HepG2 (cell line): ENCODE measurements at regions not wholly inside any gene's neighbourhood (a gene's known extent, or its start where the extent isn't known, plus 50 kb on each side); places are given as distances from the start of the nearest gene placed in this dataset.

ENCODE experiments used
- ATAC-seq: fragments of 200-7000 bp; cut with Tn5 transposase; 3 replicates; pipeline ENCODE4 v1.9.1; 2020; ENCODE audit warnings: mild to moderate bottlenecking, moderate library complexity
- BruUV-seq: library from RNA; stranded (reverse); fragments of 400-500 nt; replicated peaks from 2 replicates; lab custom pipeline; 2021; lab: Mats Ljungman, UMichigan
- CTCF ChIA-PET: fragments of 300-600 bp; formaldehyde crosslinking; extraction: SDS; loops from one replicate; lab custom pipeline; 2021; ENCODE audit warnings: low total read pairs, inconsistent platforms, low intra/inter-chr PET ratio; lab: Yijun Ruan, JAX
- POLR2A ChIA-PET: fragments of 350-600 bp; sonication (Branson Sonifier 250); formaldehyde crosslinking; loops from one replicate; lab custom pipeline; 2020; ENCODE audit warnings: antibody characterized with exemption, inconsistent platforms; lab: Yijun Ruan, JAX
- DNase-seq: peaks from one replicate; pipeline ENCODE4 v3.0.0-alpha.2; 2015; ENCODE audit warnings: low spot score
- FAIRE-seq: peaks from 3 replicates; lab custom pipeline; 2011; peaks lifted over from hg19 to GRCh38; lab: Jason Lieb, UNC
- H2AFZ ChIP-seq: one replicate; pipeline ENCODE4 v1.6.1; 2011; ENCODE audit warnings: low read length, inconsistent platforms
- H3K27ac ChIP-seq: fragments of 300-600 bp; 3 replicates; pipeline ENCODE4 v1.8.0; 2011; ENCODE audit warnings: mixed run types, mild to moderate bottlenecking, mixed read lengths, low read length, inconsistent platforms; ENCODE audit not compliant: insufficient read depth; ENCODE audit errors: extremely low read length
- H3K27me3 ChIP-seq, 2 experiments: fragments of 200-600 bp in 1 of 2; 2 replicates in 1 of 2; 3 replicates in 1 of 2; pipeline versions ENCODE4 v1.6.0 to v1.8.0; 2011; ENCODE audit warnings: low read length in 2 of 2, mild to moderate bottlenecking in 2 of 2, moderate library complexity in 2 of 2, inconsistent platforms in 1 of 2; ENCODE audit not compliant: insufficient read depth in 2 of 2, control insufficient read depth in 1 of 2
- H3K36me3 ChIP-seq, 2 experiments: fragments of 200-600 bp in 1 of 2; replicated peaks in 1 of 2; 2 replicates in 1 of 2; 3 replicates in 1 of 2; pipeline versions ENCODE4 v1.5.1 to v1.8.0; 2011; ENCODE audit warnings: low read length in 2 of 2, inconsistent platforms in 1 of 2; ENCODE audit not compliant: insufficient read depth in 2 of 2, control insufficient read depth in 1 of 2
- H3K4me1 ChIP-seq: 2 replicates; pipeline ENCODE4 v1.5.1; 2012; ENCODE audit warnings: low read length, inconsistent platforms; ENCODE audit not compliant: insufficient read depth
- H3K4me2 ChIP-seq: 2 replicates; pipeline ENCODE4 v1.6.0; 2011; ENCODE audit warnings: low read depth, low read length, inconsistent platforms
- H3K4me3 ChIP-seq, 3 experiments: fragments of 200-600 bp in 1 of 3; sonication (generic), shearing (Covaris generic) in 1 of 3; replicated peaks in 1 of 3; 2 replicates each; pipeline ENCODE4 v1.5.1; 2011 to 2016; ENCODE audit warnings: low read length in 3 of 3, inconsistent platforms in 2 of 3, low read depth in 2 of 3, mild to moderate bottlenecking in 2 of 3, control low read depth in 1 of 3, mixed read lengths in 1 of 3; ENCODE audit not compliant: insufficient read depth in 1 of 3
- H3K79me2 ChIP-seq: one replicate; pipeline ENCODE4 v1.6.1; 2011; ENCODE audit warnings: low read length, inconsistent platforms; ENCODE audit not compliant: insufficient read depth
- H3K9ac ChIP-seq: 2 replicates; pipeline ENCODE4 v1.6.0; 2011; ENCODE audit warnings: mild to moderate bottlenecking, low read depth, low read length, inconsistent platforms; ENCODE audit not compliant: insufficient read depth
- H3K9me3 ChIP-seq: 2 replicates; pipeline ENCODE4 v1.5.1; 2012; ENCODE audit warnings: mild to moderate bottlenecking, low read length
- H4K20me1 ChIP-seq: 2 replicates; pipeline ENCODE4 v1.6.0; 2011; ENCODE audit warnings: inconsistent platforms, mild to moderate bottlenecking, low read length, moderate library complexity; ENCODE audit not compliant: insufficient read depth
- ATF7 ChIP-seq, 2 experiments: fragments of 450-650 bp in 1 of 2; sonication (generic) in 1 of 2; formaldehyde crosslinking in 1 of 2; IDR thresholded peaks; 2 replicates each; pipeline versions ENCODE4 v1.4.0 to v1.6.1; 2016 to 2020; ENCODE audit warnings: antibody characterized with exemption in 1 of 2, mild to moderate bottlenecking in 1 of 2, missing genetic modification reagents in 1 of 2
- KLF12 ChIP-seq: sonication (generic); formaldehyde crosslinking; IDR thresholded peaks from 2 replicates; pipeline ENCODE4 v1.4.0; 2020; ENCODE audit warnings: missing genetic modification reagents, borderline replicate concordance
- PAX8 ChIP-seq: sonication (generic); formaldehyde crosslinking; IDR thresholded peaks from 2 replicates; pipeline ENCODE4 v1.8.0; 2022; ENCODE audit warnings: mild to moderate bottlenecking, missing genetic modification reagents, borderline replicate concordance
- WGBS: methylation state at CpG from one replicate; pipeline ENCODE4 v1.1.6; 2017; ENCODE audit warnings: low lambda C conversion rate; 5-methylcytosine and 5-hydroxymethylcytosine counted together
- in situ Hi-C: cut with HindIII; loops from 2 replicates; pipeline ENCODE4 v1.10.0; 2017; ENCODE audit warnings: low pct_unique_long_range_greater_than_20kb; ENCODE audit not compliant: extremely low pct_ligation_motif_present
- intact Hi-C: fragments of 100-400 bp; cut with micrococcal nuclease; formaldehyde crosslinking; loops from one replicate; pipeline ENCODE4 v1.10.0; 2022; ENCODE audit not compliant: unreplicated experiment
- TF ChIP-seq, protein P1 (sequence below): sonication (generic); formaldehyde crosslinking; IDR thresholded peaks from 2 replicates; pipeline ENCODE4 v1.8.0; 2022; ENCODE audit warnings: missing genetic modification reagents, mild to moderate bottlenecking, inconsistent platforms, borderline replicate concordance

DNA sequence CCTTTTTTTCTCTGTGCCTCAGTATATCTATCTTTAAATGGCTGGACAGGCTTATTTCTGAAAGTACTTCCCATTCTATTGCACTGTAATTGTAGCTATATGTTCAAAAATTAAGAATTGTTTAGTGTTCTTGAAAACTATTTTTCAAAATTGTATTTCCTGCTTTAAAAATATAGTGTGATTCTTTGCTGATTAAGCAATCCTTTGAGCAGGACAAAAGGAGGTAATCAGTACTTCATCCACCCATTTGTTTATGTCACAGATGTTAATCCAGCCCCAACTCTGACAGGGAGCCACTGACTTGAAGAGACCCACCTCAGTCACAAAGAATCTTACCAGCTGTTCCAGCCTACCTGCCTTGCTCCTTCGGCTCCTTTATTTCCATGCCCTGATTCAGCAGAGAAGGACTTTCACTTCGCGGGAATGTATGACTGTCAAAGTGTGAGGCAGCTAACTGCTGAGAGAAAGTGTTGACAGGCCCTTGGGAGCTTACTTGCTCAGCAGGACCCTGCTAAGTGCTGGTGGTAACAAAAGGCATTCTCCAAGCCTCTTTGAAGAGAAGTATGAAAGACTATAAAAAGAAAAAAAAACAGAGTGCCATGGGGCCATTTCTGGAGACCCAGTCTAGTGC, 393.3 kb upstream of the CYRIA start (continued):
- TF ChIP-seq, protein P1, sequence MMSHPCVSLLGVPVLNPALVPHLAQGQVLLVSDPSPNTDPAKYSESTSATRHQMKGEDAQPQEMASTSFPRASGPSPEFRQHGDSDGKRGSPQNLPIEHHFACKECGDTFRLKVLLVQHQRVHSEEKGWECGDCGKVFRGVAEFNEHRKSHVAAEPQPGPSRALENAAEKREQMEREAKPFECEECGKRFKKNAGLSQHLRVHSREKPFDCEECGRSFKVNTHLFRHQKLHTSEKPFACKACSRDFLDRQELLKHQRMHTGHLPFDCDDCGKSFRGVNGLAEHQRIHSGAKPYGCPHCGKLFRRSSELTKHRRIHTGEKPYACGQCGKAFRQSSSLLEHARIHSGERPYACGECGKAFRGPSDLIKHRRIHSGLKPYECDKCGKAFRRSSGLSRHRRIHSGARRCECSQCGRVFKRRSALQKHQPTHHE (CRISPR knock-in tag), result no peak
- TF ChIP-seq, all 625 proteins: peak for 2

DNA sequence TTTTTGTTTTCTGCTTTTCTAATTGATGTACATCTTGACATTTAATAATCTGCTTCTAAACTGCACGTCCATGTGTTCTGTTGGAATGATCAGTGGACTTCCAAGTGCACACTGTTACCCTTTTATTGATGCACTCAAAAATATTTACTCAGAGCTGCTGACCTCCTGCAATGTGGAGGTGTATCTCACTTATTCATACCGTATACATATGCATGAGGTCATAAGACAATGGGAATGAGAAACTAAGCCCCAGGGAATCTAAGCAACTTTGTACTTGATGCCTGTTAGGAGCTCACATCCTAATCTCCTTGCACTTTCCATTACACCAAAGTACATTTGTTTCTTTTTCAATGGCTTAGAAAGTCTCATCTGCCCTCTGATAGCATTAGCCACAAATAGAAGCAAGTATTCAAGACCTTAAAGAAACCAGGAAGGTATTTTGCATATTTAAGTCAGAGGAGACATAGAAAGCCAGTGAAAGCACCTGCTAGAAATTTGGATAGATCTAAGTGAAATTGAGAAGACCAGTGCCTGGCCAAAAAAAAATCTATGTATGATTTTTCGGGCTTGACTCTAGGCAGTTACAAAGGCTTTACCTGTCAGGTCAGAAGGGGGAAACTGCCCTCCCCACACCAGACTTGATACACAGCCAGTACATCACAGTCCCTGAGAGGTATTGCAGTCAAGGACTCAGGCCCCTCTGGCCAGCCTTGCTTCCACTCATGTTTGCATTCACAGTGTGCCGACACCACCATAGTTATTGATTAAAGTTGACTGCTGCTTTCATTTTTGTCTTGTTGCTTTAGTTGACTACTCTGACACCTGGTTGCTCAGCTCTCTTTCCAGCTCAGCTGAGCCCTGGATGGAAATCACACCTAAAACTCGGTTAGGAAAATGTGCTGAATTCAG, 391.7 kb upstream of the CYRIA start:
- no TSS peak for BruUV-seq
- H3K27me3 ChIP-seq, result no peaks in the 10 kb centered on the region
- TF ChIP-seq KLF12 (CRISPR knock-in tag) (no peak), PAX8 (no peak), ATF7 (IDR thresholded peaks at IDR 0.05) (peak; percentile 22; the same call in 1 of the 2 replicates), ATF7 (CRISPR knock-in tag; IDR thresholded peaks at IDR 0.05) (no peak)
- TF ChIP-seq, all 625 proteins: peak for 1
- no peaks in the 10 kb centered on the region for H4K20me1 ChIP-seq
- no peaks in the 10 kb centered on the region for H3K36me3 ChIP-seq
- no peak overlapping the region for H3K4me2 ChIP-seq
- no peaks in the 10 kb centered on the region for H3K4me1 ChIP-seq
- ChIA-PET POLR2A (no interaction called here), CTCF (no interaction called here)
- no peaks in the 10 kb centered on the region for H3K79me2 ChIP-seq
- H3K4me3 ChIP-seq, result no peak overlapping the region
- no peaks in the 10 kb centered on the region for H3K9me3 ChIP-seq
- no peak overlapping the region for H2AFZ ChIP-seq
- ATAC-seq (peak; percentile 39; the same call in 2 of the 3 replicates), DNase-seq (no peak), FAIRE-seq (no peak)
- intact Hi-C loops, result no loop called here
- in situ Hi-C loops, result no loop called here
- H3K27ac ChIP-seq, result no peak overlapping the region
- WGBS, result 1% methylated on average over 5 of the region's 5 CpGs
- no peak overlapping the region for H3K9ac ChIP-seq
